WI38 (cell line): ENCODE measurements at regions not wholly inside any gene's neighbourhood (a gene's known extent, or its start where the extent isn't known, plus 50 kb on each side); places are given as distances from the start of the nearest gene placed in this dataset.

ENCODE experiments used
- H3K4me3 ChIP-seq: 2 replicates; pipeline ENCODE4 v1.5.1; 2011; ENCODE audit warnings: low read depth, mild to moderate bottlenecking, control low read depth, low read length
- CTCF ChIP-seq: IDR thresholded peaks from 2 replicates; pipeline ENCODE4 v1.5.1; 2012; ENCODE audit warnings: low read depth, mild to moderate bottlenecking, control low read depth, low read length

- no peak for TF ChIP-seq CTCF
- no peak overlapping the region for H3K4me3 ChIP-seq
Measured at GRCh38 chr4:36775544-36775943, 469.0 kb upstream of the NWD2 start.

- H3K4me3 ChIP-seq = no peak overlapping the region
- TF ChIP-seq CTCF = no peak
Measured at GRCh38 chr4:36779601-36780000, 464.9 kb upstream of the NWD2 start.

GRCh38 chr4:36785973-36786372 lies 458.6 kb upstream of the NWD2 start:
- TF ChIP-seq CTCF = no peak
- no peak overlapping the region for H3K4me3 ChIP-seq

- no peak overlapping the region for H3K4me3 ChIP-seq
- no peak for TF ChIP-seq CTCF
Measured at GRCh38 chr4:36786519-36786918, 458.0 kb upstream of the NWD2 start.

- no peak overlapping the region for H3K4me3 ChIP-seq
- no peak for TF ChIP-seq CTCF
Measured at GRCh38 chr4:36794716-36795115, 449.8 kb upstream of the NWD2 start.

- no peak overlapping the region for H3K4me3 ChIP-seq
- TF ChIP-seq CTCF = no peak
Measured at GRCh38 chr4:36812149-36812548, 432.4 kb upstream of the NWD2 start.

GRCh38 chr4:36815536-36815935 lies 429.0 kb upstream of the NWD2 start:
- no peak overlapping the region for H3K4me3 ChIP-seq
- no peak for TF ChIP-seq CTCF
